Left forelimb (tissue), 1 donor: ENCODE measurements at regions not wholly inside any gene's neighbourhood (a gene's known extent, or its start where the extent isn't known, plus 50 kb on each side); places are given as distances from the start of the nearest gene placed in this dataset.
"Not testable (repeated sequence)": the region's sequence is repeated elsewhere in the genome, so short reads cannot be mapped to it uniquely, and the experiment has no call there.

ENCODE experiments used
- DNase-seq: peaks from one replicate; pipeline ENCODE4 v3.0.0-alpha.2; 2018; ENCODE audit warnings: low spot score

- no peak for DNase-seq
These were observed 599.7 kb downstream of the SLC16A7 start for GRCh38 chr12:60195483-60195882.

DNA sequence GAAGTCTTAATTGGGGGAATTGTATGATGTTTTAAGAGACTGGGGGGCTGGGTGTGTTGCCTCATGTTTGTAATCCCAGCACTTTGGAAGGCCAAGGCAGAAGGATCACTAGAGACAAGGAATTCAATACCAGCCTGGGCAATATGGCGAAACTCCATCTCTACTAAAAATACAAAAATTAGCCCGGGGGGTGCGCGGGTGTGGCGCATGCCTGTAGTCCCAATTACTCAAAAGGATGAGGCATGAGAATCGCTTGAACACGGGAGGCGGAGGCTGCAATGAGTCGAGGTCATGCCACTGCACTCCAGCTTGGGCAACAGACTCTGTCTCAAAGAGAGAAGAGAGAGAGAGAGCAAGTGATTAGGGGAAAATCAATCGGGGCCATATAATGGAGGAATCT lies 600.5 kb downstream of the SLC16A7 start:
- DNase-seq: no peak

DNA sequence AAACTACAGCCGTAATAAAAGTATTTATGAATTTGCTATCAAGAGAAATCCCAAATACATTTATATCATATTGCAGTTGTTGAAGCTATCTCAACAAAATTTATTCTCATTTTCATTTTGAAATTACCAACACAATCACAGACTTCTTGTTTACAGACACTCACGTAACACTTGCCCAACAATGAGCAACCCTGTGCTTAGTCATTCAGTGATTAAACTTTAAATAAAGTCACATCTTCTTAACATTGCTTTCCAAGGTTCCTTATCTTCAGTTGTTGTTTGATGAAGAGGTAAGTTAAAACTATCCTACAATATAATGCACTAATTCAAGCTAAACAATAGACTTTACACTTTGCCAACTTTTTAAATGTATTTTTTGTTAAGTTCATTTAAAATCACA lies 601.8 kb downstream of the SLC16A7 start:
- DNase-seq: no peak

GRCh38 chr12:60201891-60202290 lies 606.1 kb downstream of the SLC16A7 start:
- DNase-seq: no peak

DNA sequence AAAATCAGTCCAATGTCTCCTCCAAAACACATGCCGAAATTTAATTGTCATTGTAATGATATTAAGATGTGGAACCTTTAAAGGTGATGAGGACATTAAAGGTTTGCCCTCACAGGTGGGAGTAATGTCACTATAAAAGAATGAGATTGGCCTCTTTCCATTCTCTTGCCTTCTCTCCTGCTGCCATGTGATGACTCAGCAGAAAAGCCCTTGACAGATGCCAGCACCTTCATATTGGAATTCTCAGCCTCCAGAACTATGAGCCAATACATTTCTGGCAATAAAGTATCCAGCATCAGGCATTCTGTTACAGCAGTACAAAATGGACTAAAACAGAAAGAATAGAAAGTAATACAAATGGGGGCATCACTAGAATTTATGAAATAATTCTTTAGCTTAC lies 609.7 kb downstream of the SLC16A7 start:
- DNase-seq: no peak

- no peak for DNase-seq
These were observed 613.7 kb downstream of the SLC16A7 start for GRCh38 chr12:60209521-60209920.

DNA sequence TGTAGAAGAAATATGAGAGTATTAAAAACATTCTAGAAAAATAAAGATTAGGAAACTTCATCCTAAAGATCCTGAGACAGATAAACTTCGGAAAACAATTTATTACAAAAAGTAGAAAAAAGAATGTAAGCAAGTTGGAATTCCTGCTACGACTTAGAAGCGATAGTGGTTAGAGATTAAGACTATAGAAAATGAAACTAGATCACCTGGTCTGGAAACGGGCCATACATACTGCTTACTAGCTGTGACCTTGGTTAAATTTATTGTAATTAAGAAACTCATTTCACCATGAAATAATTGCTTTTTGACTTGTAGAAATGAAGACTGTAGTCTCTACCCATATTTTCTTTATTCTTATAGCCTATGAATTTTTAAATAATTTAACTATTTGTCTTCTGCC lies 614.1 kb downstream of the SLC16A7 start:
- no peak for DNase-seq

DNA sequence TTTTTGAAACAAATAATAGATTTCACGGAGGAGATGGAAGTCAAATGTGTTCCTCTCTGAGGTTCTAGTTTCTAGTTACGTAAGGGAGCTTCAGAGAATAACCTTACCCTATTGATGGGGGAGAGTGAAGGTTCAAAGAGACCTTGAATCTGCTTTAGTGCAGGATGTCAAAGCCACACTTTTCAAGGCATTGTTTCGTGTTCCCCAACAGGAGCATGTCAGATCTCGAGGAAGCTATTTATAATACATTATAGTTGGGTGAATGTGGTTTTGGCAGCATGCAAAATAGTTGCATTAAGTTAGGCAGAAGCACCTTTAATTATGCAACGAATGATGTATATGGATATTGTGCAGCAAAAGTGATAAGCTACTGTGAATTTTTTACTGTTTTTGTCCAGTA lies 614.9 kb downstream of the SLC16A7 start:
- DNase-seq: no peak

GRCh38 chr12:60211244-60211643 lies 615.4 kb downstream of the SLC16A7 start:
- no peak for DNase-seq

DNA sequence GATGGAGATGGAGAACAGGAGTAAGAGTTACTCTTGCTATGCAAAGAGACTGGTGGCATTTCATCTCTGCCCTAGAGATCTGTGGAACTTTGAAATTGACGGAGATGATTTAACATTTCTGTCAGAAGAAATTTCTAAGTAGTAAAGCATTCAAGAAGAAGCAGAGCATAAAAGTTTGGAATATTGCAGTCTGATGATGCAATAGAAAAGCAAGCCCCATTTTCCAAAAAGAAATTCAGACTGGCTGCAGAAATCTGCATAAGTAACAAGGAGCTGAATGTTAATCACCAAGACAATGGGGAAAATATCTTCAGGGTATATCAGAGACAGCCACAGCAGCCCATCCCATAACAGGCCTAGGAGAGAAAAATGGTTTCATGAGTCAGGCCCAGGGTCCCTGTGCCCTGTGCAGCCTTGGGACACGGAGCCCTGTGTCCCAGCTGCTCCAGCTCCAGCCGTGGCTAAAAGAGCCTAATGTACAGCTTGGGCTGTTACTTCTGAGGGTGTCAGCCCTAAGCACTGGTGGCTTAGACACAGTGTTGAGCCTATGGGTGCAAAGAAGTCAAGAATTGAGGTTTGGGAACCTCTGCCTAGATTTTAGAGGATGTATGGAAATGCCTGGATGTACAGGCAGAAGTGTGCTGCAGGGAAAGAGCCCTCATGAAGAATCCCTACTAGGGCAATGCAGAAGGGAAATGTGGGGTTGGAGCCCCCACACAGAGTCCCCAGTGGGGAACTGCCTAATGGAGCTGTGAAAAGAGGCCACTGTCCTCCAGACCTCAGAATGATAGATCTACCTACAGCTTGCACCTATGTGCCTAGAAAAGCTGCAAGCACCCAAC lies 616.6 kb downstream of the SLC16A7 start:
- no peak for DNase-seq

DNA sequence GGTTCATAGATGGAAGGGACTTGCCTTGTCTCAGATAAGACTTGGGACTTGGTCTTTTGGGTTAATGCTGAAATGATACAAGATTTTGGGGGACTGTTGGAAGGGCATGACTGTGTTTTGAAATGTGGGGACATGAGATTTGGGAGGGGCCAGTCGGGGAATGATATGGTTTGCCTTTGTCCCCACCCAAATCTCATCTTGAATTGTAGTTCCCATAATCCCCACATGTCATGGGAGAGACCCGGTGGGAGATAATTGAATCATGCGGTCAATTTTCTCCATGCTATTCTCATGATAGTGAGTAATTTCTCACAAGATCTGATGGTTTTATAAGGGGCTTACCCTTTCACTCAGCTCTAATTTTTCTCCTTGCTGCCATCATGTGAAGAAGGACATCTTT lies 617.4 kb downstream of the SLC16A7 start:
- DNase-seq: not testable (repeated sequence)

DNA sequence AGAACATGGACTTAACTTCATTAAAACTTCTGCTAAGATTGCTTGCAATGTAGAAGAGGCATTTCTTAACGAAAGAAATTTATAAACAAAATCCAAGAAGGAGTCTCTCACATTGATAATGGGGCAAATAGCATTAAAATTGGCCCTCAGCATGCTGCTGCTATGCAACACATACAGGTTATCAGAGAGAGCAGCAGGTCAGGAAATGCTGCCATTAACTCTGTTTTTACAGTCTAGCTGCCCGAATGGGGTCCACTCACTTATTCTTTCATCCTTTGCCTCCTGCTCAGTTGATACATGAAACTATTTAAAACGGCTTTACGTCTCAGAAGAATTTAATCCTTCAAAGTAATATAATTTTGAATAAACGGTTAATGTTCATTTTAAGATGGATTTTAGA lies 620.4 kb downstream of the SLC16A7 start:
- DNase-seq: no peak

DNA sequence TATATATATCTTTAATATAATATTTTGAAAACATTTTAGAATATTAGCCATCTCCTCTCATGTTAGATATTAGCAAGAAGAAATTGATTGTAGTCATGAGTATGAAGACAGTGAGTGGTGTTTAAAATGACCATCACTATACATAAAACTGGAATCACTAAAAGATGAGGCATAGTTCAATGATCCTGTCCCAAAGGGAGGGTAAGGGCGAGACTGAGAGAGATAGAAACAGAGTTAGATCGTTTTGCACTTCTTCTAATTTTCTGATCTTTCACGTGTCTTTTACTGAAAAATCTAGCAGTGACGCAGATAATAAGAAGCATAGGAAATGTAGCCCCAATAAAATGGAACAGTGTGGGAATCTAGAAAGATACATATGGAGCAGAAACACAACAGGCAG lies 627.4 kb downstream of the SLC16A7 start:
- no peak for DNase-seq

DNA sequence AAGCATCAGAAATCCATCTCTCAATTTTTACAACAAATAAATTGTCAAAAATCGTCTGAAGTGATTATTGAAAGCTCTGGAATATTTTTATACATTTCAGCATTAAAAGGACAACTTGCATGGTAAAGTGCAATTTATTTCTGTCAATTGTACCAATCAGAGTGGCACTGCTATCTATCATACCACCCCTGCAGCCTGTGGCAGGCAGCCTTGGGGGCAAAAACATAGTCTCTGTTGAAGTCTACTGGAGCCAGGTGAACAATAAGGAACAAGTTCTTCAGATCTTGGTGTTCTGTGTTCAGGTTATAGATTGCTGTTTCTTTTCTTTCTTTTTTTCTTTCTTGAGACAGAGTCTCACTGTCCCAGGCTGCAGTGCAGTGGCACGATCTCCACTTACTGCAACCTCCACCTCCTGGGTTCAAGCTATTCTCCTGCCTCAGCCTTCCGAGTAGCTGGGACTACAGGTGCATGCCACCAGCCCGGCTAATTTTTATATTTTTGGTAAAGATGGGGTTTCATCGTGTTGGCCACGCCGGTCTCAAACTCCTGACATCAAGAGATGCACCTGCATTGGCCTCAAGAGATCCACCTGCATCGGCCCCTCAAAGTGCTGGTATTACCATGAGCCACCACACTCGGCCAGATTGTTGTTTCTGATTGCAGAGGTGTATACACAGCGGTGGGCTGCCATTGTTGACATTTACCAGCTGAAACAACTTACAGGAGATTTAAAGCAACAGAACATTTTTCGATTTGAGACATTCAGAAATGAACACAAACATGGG lies 629.6 kb downstream of the SLC16A7 start:
- DNase-seq: no peak

DNA sequence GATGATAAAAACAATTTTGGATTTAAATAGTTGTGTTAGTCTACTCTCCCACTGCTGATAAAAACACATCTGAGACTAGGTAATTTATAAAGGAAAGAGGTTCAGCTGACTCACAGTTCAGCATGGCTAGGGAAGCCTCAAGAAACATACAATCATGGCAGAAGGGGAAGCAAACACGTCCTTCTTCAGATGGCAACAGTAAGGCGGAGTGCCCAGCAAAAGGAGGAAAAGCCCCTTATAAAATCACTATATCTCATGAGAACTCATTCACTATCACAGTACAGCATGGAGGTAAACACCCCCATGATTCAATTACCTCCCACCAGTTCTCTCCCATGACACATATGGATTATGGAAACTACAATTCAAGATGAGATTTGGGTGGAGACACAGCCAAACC lies 632.1 kb downstream of the SLC16A7 start:
- no peak for DNase-seq

DNA sequence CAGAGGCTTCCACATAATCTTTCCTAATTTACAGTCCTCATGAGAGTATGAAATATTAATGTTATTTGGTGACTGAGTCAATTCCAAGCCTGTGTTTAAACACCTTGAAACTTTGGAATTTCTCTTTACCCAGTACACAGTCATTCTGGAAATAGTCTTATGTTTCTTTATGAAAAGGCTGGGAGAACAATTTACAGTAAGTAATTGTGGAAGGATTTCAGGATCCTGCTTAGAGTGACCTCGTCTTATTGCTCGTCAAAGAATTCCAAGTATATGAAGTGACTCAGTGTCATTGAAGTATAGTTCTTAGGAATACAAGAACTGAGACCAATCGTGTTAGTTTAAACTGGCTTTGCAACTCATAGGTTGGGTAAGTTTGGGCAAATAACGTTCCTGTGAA lies 634.2 kb downstream of the SLC16A7 start:
- no peak for DNase-seq

DNA sequence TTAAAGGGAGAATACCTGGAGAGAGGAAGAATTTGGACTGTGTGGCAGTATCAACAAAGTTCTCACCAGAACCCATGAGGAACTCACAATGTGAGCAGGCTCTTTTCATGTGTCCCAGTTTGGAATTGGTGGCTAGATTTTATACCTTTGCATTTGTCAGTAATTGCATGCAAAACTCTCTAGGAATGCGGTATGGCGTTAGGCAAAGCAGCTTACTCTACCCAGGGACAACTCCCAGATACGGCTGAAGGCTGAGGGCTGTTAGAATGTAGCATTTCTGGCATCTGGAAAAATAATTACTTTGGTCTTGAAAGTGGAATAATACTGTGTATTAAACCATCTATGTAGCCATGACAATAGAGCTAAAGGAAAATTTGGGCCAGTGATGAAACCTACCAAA lies 635.5 kb downstream of the SLC16A7 start:
- no peak for DNase-seq

DNA sequence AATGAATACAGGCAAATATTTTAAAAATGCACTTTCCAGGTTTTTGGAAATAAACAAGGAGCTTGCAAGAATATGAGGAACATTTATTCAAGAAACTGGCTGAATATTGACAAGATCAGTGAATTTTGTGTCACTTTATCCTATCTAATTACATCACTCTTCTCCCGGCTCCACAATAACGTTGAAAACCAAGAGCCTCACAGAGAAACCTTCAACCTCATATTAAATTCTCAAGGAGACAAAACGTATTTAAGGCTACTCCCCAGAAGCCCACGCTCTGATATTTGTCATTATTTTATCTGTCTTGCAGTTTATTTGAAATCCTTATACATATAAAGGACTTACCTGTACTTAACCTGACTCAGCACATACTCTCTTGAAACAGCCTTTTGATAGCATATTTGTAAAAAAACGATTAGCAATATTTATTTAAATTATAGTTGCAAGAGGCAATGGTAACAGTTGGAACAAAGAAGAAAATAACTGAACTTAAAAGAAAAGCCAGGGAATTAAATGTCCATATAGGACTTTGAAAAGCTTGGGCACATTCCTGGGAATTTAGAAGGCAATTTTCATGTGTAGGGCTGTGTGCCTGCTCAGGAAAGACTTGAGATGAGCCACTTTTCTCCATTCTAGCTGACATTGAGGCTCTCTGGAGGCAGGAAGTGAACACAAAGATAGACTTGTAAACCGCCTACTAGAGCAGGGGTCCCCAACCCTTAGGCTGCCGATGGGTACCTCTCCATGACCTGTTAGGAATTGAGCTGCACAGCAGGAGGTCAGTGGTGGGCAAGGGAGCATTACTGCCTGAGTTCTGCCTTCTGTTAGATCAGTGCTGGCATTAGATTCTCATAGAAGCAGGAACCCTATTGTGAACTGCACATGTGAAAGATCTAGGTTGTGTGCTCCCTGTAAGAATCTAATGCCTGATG lies 636.4 kb downstream of the SLC16A7 start:
- no peak for DNase-seq

GRCh38 chr12:60234611-60235195 lies 638.9 kb downstream of the SLC16A7 start:
- not testable (repeated sequence) for DNase-seq

GRCh38 chr12:60235261-60235660 lies 639.4 kb downstream of the SLC16A7 start:
- DNase-seq: no peak

- DNase-seq: not testable (repeated sequence)
These were observed 640.6 kb downstream of the SLC16A7 start for GRCh38 chr12:60236416-60236815.

DNA sequence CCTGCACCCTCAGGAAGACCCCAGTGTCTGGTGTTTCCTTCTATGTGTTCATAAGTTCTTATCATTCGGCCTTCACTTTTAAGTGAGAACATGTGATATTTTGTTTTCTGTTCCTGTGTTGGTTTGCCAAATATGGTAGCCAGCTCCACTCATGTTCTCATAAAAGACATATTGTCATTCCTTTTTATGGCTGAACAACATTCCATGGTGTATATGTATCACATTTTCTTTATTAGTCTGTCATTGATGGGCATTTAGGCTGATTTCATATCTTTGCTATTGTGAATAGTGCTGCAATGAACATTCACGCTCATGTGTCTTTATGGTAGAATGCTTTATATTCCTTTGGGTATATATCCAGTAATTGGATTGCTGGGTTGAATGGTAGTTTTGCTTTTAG lies 645.1 kb downstream of the SLC16A7 start:
- DNase-seq: no peak
